NT2/D1 (cell line): ENCODE measurements at regions not wholly inside any gene's neighbourhood (a gene's known extent, or its start where the extent isn't known, plus 50 kb on each side); places are given as distances from the start of the nearest gene placed in this dataset.
"Not testable (repeated sequence)": the region's sequence is repeated elsewhere in the genome, so short reads cannot be mapped to it uniquely, and the experiment has no call there.

Source experiments
- SUZ12 ChIP-seq: IDR thresholded peaks from 2 replicates; pipeline ENCODE4 v1.6.1; 2011; ENCODE audit not compliant: insufficient read length, insufficient read depth; ENCODE audit errors: extremely low read depth
- YY1 ChIP-seq: IDR thresholded peaks from 2 replicates; pipeline ENCODE4 v1.6.1; 2011; ENCODE audit not compliant: insufficient read length, insufficient read depth
- ZNF274 ChIP-seq: IDR thresholded peaks from 2 replicates; pipeline ENCODE4 v1.6.1; 2011; ENCODE audit warnings: mild to moderate bottlenecking, low read depth, low read length

DNA sequence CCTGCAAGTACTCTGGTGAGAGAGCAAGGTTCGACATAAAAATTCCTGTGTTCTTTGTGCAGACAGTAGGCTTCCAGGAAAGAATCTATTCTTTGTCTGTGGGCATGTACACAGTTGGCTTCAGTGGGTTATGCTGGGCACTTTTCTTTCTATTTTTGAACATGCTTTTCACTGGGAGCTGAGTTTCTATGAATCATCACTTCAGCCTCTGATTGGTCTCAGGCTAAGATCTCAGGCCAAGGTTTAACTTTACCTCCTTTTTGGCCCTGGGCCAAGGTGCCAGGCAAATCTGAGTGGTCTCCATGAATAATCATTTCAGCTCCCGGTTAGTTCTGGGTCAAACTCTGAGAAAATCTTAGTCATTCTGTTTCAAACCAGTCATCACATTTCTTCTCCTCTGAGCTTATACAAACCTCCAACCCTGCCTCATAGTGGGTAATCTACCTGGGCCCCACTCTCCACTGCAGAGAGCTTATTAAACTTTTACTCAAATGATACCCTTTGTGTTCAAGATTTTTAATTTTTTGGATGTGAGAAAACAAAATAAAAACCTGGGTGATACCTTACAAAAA, 158.8 kb downstream of the RBMY1D start:
- TF ChIP-seq SUZ12, ZNF274, YY1: not testable (repeated sequence)
